DMS114 treated with DMSO at 0.1 percent for 48 hours (cell line): ENCODE measurements at regions not wholly inside any gene's neighbourhood (a gene's known extent, or its start where the extent isn't known, plus 50 kb on each side); places are given as distances from the start of the nearest gene placed in this dataset.
"Not testable (repeated sequence)": the region's sequence is repeated elsewhere in the genome, so short reads cannot be mapped to it uniquely, and the experiment has no call there.

ENCODE experiments used
- DNase-seq: peaks from one replicate; lab custom pipeline; 2025; ENCODE audit not compliant: unreplicated experiment; lab: John Stamatoyannopoulos, UW

DNA sequence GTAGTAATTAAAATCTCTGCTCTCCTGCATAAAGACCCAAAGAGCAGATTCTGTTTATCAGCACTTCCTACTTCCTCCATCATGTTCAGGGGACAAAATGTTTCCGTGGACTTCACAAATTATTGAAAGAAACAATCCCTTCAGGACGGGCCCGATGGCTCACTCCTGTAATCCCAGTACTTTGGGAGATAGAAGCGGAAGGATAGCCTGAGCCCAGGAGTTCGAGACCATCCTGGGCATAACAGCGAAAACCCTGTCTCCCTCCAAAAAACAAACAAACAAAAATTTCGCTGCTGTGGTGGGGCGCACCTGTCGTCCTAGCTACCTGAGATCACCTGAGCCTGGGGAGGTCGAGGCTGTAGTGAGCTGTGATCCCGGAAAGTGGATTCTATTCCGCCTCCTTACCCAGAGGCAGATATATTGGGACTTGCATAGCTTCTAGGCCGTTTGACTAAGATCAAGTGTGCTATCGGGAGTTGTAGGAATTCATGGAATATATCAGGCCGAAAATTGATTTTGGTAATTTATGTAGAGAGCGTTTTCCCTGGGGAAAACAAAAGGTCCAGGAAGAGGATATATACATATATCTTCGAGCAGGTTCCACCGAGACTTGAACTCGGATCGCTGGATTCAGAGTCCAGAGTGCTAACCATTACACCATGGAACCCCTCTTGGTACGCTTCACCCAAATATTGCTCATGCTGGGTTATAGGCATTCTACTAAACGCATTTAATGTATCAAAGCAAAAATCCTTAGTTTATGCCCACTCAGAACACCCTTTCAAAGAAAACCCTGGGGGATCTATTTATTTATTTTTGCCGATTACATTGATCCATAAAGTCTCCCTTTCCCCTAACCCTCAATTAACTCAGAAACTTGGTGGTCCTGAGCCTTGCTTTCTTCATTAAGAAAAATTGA is 74.5 kb upstream of the ZNF184 start:
- DNase-seq = peak; percentile 77

DNA sequence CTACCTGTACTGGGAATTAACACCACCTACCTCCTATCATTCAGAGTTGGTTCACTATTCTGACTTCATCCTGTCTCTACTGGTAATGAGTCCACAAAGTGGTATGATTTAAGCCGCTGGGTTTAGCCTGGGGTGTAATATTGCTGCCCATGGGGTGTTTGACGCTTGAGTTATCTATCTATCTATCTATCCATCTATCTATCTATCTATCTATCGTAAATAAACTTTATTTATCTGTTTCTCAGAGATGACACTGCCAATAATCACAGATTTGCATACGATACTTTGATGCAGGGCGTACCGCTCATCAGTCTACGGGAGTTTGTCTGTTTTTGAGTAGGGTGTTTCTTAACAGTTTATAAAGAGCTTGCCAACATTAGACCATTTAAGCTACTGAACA is 73.6 kb upstream of the ZNF184 start:
- DNase-seq = no peak

DNA sequence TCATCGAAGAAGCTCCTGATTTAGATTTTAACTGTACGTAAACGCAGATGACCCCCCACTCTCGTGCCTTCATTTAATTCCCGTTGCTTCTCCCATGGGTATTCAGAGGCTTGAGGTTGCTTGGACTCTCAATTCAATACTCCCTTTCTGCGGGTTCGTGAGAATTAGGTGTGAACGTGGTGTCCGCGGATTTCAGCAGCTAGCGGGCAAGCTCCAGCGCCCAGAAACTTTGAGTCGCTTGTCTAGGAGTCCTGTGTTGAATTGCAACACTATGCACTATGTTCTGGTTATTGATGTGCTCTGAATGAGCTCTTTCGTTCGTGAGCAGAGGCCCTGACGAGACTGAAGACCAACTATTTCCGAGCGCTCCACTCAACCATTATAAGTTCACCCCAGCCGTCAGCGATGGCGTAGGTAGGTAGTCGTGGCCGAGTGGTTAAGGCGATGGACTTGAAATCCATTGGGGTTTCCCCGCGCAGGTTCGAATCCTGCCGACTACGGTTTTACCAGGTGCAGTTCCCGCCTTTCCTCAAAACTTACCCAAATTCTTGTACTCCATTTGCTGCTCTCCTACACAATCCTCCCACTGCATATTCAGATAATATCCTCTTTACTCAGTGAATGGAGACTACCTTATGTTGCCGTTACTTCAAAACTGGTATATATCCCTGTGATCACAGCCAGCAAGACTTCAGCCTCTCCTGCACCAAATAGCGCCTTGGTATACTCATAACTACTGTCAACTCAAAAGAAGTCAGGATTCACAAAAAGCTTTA is 72.6 kb upstream of the ZNF184 start:
- DNase-seq = no peak

DNA sequence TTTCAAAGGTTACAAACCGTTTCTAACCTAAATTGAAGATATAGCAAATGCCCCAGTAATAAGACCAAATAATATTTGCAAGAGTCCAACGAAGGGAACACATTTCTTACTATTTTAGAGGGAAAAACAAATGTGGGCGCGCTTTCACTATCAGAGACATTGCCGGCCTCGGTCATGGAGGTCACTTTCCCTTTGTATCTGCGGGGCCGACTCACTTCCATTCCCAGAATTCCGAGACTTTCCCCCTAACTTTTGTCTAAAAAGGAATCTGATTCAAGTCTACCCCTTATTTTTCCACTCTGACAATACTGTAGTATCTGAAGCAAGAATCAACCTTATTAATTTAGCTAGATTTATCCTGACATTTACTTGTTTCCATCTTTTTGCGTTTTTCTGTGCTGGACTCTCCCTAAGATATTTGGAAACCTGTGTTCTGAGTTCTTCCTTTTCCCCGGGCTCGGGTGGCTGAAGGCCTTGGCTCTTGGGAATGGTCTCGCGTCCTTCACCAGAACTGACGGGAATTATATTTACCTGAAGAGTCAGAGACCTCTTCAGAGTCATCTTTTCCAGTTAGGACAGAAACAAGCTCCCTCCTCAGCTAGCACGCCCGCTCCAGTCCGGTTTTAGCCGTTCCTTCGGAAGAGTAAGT is 71.8 kb upstream of the ZNF184 start:
- DNase-seq = no peak

DNA sequence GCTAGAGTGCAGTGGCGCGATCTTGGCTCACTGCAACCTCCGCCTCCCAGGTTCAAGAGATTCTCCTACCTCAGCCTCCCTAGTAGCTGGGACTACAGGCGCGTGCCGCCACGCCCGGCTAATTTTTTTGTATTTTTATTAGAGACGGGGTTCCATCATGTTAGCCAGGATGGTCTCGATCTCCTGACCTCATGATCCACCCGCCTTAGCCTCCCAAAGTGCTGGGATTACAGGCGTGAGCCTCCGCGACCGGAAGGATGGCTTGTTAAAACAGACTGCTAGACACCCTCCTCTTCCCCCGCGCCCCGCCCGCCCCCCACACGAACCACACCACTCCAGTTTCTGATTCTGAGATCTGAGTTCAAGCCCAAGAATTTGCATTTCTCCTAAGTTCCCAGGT is 71.2 kb upstream of the ZNF184 start:
- not testable (repeated sequence) for DNase-seq

DNA sequence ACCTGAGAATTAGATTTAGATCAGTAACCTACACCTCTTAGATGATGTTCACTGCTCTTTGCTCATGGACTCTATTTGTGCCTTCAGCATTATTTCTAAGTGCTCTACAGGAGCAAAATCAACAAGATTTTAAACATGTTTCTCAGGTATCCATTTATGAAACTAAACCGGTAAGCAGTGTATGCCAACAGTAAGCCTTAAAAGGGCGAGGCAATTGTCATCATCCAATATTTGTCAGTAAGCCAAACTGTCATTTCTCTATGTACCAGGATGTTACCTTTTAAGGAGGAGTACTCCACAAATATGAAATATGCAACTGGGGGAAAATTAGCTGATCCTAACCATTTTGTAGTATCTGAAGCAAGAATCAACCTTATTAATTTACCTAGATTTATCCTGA is 69.6 kb upstream of the ZNF184 start:
- no peak for DNase-seq

DNA sequence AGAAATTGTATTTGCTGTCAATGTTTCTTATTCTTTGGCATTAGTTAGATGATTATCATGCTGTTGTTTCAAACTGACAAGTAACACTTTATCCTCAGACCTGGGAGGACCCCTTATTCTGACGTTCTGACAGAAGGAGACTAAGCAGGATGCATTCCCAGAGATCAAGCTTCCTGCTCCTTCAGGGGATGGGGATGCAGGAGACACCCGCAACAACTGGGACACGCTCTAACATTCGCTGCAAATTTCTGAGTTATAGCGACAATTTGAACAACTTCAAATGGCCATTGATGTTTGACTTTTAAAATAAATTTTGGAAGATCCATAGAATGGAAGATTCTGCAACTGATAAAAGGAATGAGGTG is 69.0 kb upstream of the ZNF184 start:
- DNase-seq = no peak

DNA sequence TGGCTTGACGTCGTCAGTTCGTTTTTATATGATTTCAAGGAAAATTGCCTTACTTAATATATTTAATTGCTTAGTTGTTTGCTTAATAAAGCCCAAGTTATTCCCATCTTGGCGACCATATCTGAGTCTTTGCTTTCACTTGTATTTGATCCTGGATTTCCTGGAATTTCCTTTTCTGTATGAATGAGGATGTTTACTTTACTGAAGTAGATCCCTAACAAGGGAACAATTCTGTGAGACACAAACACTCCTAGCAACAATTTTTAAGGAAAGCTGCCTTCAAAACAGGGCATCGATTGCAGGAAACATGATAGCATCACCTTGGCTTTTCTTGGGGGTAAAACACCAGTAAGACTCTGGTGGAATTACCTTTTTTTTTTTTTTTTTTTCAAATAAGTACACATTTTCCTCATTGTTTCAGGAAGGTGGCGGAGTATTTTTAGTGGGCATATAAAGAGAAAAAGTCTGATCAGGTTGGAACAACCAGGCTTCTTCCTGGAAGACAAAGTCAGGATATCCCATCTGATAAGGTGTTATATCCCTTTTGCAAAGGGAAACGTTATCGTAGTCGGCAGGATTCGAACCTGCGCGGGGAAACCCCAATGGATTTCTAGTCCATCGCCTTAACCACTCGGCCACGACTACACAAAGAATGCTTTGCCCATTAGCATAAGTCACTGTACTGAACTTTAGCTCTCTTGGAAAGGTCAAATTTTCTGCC is 68.5 kb upstream of the ZNF184 start:
- DNase-seq = no peak

DNA sequence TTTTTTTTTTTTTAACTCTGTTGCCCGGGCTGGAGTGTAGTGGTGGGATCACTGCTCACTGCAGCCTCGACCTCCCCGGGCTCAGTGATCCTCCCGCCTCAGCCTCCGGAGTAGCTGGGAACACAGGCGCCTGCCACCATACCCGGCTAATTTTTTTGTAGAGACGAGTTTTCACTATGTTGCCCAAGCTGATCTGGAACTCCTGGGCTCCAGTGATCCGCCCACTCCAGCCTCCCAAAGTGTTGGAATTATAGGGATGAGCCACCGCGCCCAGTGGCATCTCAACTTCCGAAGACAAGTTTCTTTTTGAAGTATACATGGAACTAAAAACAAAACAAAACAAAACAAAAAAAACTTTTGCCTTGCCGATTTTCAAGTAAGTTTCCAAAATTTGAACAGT is 66.6 kb upstream of the ZNF184 start:
- DNase-seq = no peak

DNA sequence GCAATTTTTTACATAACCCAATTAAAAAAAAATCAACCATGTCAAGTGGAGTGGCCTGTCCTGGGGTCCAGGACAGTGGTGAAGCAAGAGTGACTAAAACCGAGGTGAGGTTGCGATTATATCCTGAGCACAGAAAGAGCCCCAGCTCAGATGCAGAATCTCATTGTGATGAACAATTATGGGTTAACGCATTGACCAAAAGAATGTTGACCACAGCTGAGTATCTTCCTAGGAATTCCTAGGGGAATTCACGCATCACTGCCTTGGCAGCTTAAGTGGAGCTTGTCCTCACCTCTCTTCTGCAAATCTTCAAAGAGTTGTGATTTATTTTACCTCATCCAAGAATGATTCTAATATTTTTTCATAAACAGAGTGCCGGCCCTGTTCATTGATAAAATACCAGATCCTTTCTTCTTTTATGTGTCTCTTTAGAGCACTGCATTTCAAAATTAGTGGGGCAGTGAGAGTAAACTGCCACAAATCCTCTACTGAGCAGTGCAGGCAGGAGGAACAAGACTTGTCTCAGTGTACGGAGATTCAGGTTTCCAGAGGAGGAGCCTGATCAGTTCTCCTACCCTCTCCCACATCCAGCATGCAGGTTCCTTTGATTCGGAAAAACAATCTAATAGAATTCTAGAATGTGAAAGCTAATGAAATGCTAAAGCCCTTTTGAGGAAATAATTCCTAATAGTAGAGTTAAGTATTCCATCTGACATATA is 60.1 kb upstream of the ZNF184 start:
- DNase-seq = no peak

DNA sequence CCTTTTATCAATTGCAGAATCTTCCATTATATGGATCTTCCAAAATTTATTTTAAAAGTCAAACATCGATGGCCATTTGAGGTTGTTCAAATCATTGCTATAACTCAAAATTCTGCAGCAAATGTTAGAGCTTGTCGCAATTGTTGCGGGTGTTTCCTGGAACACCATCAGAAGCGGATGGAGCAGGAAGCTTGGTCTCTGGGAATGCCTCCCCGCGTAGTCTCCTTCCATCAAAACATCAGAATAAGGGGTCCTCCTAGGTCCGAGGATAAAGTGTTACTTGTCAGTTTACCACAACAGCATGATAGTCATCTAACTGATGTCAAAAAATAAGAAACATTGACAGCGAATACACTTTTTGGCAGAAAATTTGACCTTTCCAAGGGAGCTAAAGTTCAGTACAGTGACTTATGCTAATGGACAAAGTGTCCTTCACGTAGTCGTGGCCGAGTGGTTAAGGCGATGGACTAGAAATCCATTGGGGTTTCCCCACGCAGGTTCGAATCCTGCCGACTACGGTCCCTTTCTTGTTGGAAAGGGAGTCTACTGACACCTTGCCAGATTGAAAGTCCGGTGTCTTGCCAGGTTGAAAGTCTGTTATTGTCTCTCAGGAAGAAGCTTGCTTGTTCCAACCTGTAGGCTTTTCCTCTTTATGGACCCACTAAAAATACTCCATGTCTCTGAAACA is 59.0 kb upstream of the ZNF184 start:
- DNase-seq = no peak

DNA sequence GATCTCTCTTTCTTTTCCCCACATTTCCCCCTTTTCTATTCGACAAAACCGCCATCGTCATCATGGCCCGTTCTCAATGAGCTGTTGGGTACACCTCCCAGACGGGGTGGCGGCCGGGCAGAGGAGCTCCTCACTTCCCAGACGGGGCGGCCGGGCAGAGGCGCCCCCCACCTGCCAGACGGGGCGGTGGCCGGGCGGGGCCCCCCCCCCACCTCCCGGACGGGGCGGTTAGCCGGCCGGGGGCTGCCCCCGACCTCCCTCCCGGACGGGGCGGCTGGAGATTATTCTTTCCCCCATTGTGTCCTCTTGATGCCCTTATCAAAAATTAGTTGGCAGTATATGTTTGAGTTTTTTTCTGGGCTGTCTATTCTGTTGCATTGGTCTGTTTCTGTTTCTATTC is 56.9 kb upstream of the ZNF184 start:
- not testable (repeated sequence) for DNase-seq

DNA sequence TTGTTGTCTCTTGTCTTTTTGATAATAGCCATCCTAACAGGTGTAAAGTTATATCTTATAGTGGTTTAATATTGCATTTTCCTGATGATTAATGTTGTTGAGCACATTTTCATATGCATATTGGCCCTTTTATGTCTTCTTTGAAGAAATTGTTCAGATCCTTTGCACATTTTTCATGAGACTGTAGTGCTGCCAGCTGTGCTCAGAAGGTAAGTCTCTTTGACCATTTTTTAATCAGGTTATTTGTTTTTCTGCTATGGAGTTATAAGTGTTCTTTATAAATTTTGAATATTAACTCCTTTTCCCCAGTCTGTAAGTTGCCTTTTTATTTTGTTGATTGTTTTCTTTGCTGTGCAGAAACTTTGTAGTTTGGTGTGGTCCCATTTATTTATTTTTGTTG is 55.8 kb upstream of the ZNF184 start:
- no peak for DNase-seq
